ENCODE measurements at regions not wholly inside any gene's neighbourhood (a gene's known extent, or its start where the extent isn't known, plus 50 kb on each side); places are given as distances from the start of the nearest gene placed in this dataset.
A peak's percentile ranks its signal among the peaks of the same experiment; 100 is the strongest.

- H3K4me1 ChIP-seq (ENCODE audit: control insufficient read depth in 2 of 3, insufficient read depth in 2 of 3, low read depth in 1 of 3, low read length in 3 of 3): peaks cover 2 to 6% (median 5%) of the 10 kb centered on the region in 3 donors
- no peaks in the 10 kb centered on the region for H3K27me3 ChIP-seq (ENCODE audit: control insufficient read depth, insufficient read depth, low read length)
- no peak overlapping the region for H3K27ac ChIP-seq (ENCODE audit: low read depth in 2 of 2, low read length in 2 of 2)
- no peaks in the 10 kb centered on the region for H3K9me3 ChIP-seq (ENCODE audit: control insufficient read depth in 2 of 3, insufficient read depth in 1 of 3, low read length in 3 of 3)
- DNase-seq: no peak
- TF ChIP-seq, protein P1, sequence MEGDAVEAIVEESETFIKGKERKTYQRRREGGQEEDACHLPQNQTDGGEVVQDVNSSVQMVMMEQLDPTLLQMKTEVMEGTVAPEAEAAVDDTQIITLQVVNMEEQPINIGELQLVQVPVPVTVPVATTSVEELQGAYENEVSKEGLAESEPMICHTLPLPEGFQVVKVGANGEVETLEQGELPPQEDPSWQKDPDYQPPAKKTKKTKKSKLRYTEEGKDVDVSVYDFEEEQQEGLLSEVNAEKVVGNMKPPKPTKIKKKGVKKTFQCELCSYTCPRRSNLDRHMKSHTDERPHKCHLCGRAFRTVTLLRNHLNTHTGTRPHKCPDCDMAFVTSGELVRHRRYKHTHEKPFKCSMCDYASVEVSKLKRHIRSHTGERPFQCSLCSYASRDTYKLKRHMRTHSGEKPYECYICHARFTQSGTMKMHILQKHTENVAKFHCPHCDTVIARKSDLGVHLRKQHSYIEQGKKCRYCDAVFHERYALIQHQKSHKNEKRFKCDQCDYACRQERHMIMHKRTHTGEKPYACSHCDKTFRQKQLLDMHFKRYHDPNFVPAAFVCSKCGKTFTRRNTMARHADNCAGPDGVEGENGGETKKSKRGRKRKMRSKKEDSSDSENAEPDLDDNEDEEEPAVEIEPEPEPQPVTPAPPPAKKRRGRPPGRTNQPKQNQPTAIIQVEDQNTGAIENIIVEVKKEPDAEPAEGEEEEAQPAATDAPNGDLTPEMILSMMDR (IDR thresholded peaks at IDR 0.05; ENCODE audit: borderline replicate concordance, extremely low read depth, insufficient read depth): no peak
- FAIRE-seq: no peak
- no peak overlapping the region for H3K9ac ChIP-seq (ENCODE audit: low read length in 3 of 3)
- H3K36me3 ChIP-seq (ENCODE audit: control insufficient read depth in 2 of 3, insufficient read depth in 3 of 3, low read length in 3 of 3): no peaks in the 10 kb centered on the region
- no peak overlapping the region for H3K4me3 ChIP-seq (ENCODE audit: low read length in 3 of 3)
- intact Hi-C loops (cut with DNase I): no loop called here
These were observed 158.8 kb downstream of the PHLDA1 start for GRCh38 chr12:75872762-75873161.

DNA sequence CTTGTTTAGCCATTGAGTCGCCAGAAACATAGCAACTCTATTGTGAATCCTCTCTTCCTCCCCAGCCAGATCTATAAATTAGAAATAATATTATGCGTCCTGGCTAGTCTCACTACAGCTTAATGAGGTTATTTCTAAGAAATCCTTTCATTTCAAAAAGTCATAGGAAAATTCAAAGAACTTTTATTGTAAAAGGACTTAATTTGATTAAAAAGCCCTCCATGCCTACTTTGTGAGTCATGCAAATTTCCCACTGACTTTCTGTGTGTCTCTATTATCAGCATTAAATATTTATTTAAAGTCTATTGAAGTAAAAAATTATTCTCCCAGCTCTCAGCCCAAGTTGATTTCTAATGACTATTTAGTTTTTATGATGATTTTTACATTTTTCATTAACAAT, 160.7 kb downstream of the PHLDA1 start:
- TF ChIP-seq, protein P1 (IDR thresholded peaks at IDR 0.05; ENCODE audit: borderline replicate concordance, extremely low read depth, insufficient read depth): no peak
- H3K27me3 ChIP-seq (ENCODE audit: control insufficient read depth, insufficient read depth, low read length): no peaks in the 10 kb centered on the region
- H3K9ac ChIP-seq (ENCODE audit: low read length in 3 of 3): no peak overlapping the region
- intact Hi-C loops (cut with DNase I): no loop called here
- no peak overlapping the region for H3K4me3 ChIP-seq (ENCODE audit: low read length in 3 of 3)
- H3K36me3 ChIP-seq (ENCODE audit: control insufficient read depth in 2 of 3, insufficient read depth in 3 of 3, low read length in 3 of 3): no peaks in the 10 kb centered on the region
- no peak overlapping the region for H3K27ac ChIP-seq (ENCODE audit: low read depth in 2 of 2, low read length in 2 of 2)
- no peaks in the 10 kb centered on the region for H3K9me3 ChIP-seq (ENCODE audit: control insufficient read depth in 2 of 3, insufficient read depth in 1 of 3, low read length in 3 of 3)
- H3K4me1 ChIP-seq (ENCODE audit: control insufficient read depth in 2 of 3, insufficient read depth in 2 of 3, low read depth in 1 of 3, low read length in 3 of 3): no peaks in the 10 kb centered on the region
- DNase-seq (no peak), FAIRE-seq (peak; percentile 6)

DNA sequence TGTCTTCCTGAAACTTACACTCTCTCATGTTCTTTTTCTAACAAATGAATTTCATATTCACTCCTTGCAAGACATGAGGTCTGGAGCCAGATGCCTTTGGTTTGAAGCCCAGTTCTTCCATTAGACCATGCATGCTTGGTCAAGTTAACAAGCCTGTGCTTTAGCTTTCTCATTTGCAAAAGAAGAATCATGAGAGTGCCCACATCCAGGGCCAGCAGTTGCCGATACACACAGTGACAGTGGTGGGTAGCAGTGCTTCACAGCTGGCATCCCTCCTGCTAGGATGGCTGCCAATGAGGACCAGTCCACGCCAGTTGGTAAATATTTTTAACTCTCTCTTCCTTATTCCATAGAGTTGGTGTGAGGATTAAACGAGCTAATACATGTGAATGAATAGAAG, 163.1 kb downstream of the PHLDA1 start:
- no peak for FAIRE-seq
- intact Hi-C loops (cut with DNase I): no loop called here

More for the DNA sequence above, 163.1 kb downstream of the PHLDA1 start:
- no peaks in the 10 kb centered on the region for H3K9me3 ChIP-seq (ENCODE audit: control insufficient read depth in 2 of 3, insufficient read depth in 1 of 3, low read length in 3 of 3)
- no peaks in the 10 kb centered on the region for H3K4me1 ChIP-seq (ENCODE audit: control insufficient read depth in 2 of 3, insufficient read depth in 2 of 3, low read depth in 1 of 3, low read length in 3 of 3)
- DNase-seq: no peak
- no peak overlapping the region for H3K9ac ChIP-seq (ENCODE audit: low read length in 3 of 3)
- no peak overlapping the region for H3K4me3 ChIP-seq (ENCODE audit: low read length in 3 of 3)
- no peaks in the 10 kb centered on the region for H3K36me3 ChIP-seq (ENCODE audit: control insufficient read depth in 2 of 3, insufficient read depth in 3 of 3, low read length in 3 of 3)
- TF ChIP-seq, protein P1 (IDR thresholded peaks at IDR 0.05; ENCODE audit: borderline replicate concordance, extremely low read depth, insufficient read depth): no peak
- H3K27me3 ChIP-seq (ENCODE audit: control insufficient read depth, insufficient read depth, low read length): no peaks in the 10 kb centered on the region
- no peak overlapping the region for H3K27ac ChIP-seq (ENCODE audit: low read depth in 2 of 2, low read length in 2 of 2)

Data from kidney (tissue), 13 donors.